ENCODE measurements at regions not wholly inside any gene's neighbourhood (a gene's known extent, or its start where the extent isn't known, plus 50 kb on each side); places are given as distances from the start of the nearest gene placed in this dataset.

- H3K27ac ChIP-seq, result no peak overlapping the region
- TF ChIP-seq ZFX (IDR thresholded peaks at IDR 0.05; ENCODE audit: borderline replicate concordance) (no peak), CTCF (IDR thresholded peaks at IDR 0.05) (no peak)
These were observed 87.4 kb upstream of the CLDN14 start for GRCh38 chr21:36567216-36567885.

- H3K27ac ChIP-seq, result no peak overlapping the region
- no peak for TF ChIP-seq CTCF (IDR thresholded peaks at IDR 0.05)
- TF ChIP-seq ZFX (IDR thresholded peaks at IDR 0.05; ENCODE audit: borderline replicate concordance), result no peak
These were observed 89.6 kb upstream of the CLDN14 start for GRCh38 chr21:36569511-36569910.

- TF ChIP-seq ZFX (IDR thresholded peaks at IDR 0.05; ENCODE audit: borderline replicate concordance) (no peak), CTCF (IDR thresholded peaks at IDR 0.05) (no peak)
- H3K27ac ChIP-seq, result no peak overlapping the region
These were observed 91.6 kb upstream of the CLDN14 start for GRCh38 chr21:36571556-36571955.

GRCh38 chr21:36572039-36572438 lies 92.1 kb upstream of the CLDN14 start:
- TF ChIP-seq ZFX (IDR thresholded peaks at IDR 0.05; ENCODE audit: borderline replicate concordance) (no peak), CTCF (IDR thresholded peaks at IDR 0.05) (no peak)
- no peak overlapping the region for H3K27ac ChIP-seq

GRCh38 chr21:36575306-36575705 lies 95.4 kb upstream of the CLDN14 start:
- no peak overlapping the region for H3K27ac ChIP-seq
- TF ChIP-seq ZFX (IDR thresholded peaks at IDR 0.05; ENCODE audit: borderline replicate concordance), result no peak
- no peak for TF ChIP-seq CTCF (IDR thresholded peaks at IDR 0.05)

- TF ChIP-seq CTCF (IDR thresholded peaks at IDR 0.05), result no peak
- TF ChIP-seq ZFX (IDR thresholded peaks at IDR 0.05; ENCODE audit: borderline replicate concordance), result no peak
These were observed 96.5 kb upstream of the CLDN14 start for GRCh38 chr21:36576441-36576840.

GRCh38 chr21:36579898-36580297 lies 100.0 kb upstream of the CLDN14 start:
- no peak overlapping the region for H3K27ac ChIP-seq

More at GRCh38 chr21:36576441-36576840, 96.5 kb upstream of the CLDN14 start:
- H3K27ac ChIP-seq, result no peak overlapping the region

More at GRCh38 chr21:36579898-36580297, 100.0 kb upstream of the CLDN14 start:
- TF ChIP-seq ZFX (IDR thresholded peaks at IDR 0.05; ENCODE audit: borderline replicate concordance) (no peak), CTCF (IDR thresholded peaks at IDR 0.05) (no peak)

Data from 22Rv1 (cell line).